ENCODE measurements at regions not wholly inside any gene's neighbourhood (a gene's known extent, or its start where the extent isn't known, plus 50 kb on each side); places are given as distances from the start of the nearest gene placed in this dataset.

DNA sequence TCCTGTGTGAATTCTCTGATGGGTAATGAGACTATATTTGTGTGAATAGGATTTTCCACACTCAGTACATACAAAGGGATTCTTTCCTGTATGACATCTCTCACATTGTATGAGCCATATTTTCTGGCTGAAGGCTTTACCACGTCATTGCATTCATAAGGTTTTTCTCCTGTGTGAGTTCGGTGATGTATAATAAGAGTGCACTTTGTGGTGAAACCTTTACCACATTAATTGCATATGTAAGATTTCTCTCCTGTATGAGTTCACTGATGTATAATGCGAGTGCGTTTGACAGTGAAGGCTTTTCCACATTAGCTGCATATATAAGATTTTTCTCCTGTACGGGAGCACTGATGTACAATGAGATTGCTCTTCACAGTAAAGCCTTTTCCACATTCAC, 455.4 kb upstream of the CNTN5 start:
- DNase-seq (ENCODE audit: low read depth) = no peak
- no peak overlapping the region for H3K4me3 ChIP-seq (ENCODE audit: low read depth, low read length)
- TF ChIP-seq CTCF (IDR thresholded peaks at IDR 0.05; ENCODE audit: control insufficient read depth, extremely low read depth, insufficient read depth) = no peak

GRCh38 chr11:98566978-98567377, 453.8 kb upstream of the CNTN5 start:
- no peak overlapping the region for H3K4me3 ChIP-seq (ENCODE audit: low read depth, low read length)
- no peak for DNase-seq (ENCODE audit: low read depth)
- no peak for TF ChIP-seq CTCF (IDR thresholded peaks at IDR 0.05; ENCODE audit: control insufficient read depth, extremely low read depth, insufficient read depth)

DNA sequence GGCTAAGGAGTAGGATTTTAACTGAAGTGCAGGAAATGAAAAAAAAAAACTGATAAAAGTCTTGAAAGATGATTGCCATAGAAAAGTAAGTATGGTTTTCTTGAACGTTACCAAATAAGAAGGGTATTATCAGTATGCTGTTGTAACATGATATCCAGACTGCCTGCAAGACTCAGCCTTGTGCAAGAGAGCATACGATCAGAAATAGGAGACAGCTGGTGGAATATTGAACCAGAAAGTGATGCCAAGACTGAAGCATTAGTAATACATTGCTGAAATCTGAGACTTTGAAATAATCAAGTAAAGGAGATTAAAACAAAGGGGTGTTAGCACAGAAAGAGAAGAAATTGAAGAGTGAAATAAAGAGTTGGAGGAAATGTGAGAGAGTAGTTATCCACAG, 452.7 kb upstream of the CNTN5 start:
- no peak for DNase-seq (ENCODE audit: low read depth)
- TF ChIP-seq CTCF (IDR thresholded peaks at IDR 0.05; ENCODE audit: control insufficient read depth, extremely low read depth, insufficient read depth) = no peak
- no peak overlapping the region for H3K4me3 ChIP-seq (ENCODE audit: low read depth, low read length)

DNA sequence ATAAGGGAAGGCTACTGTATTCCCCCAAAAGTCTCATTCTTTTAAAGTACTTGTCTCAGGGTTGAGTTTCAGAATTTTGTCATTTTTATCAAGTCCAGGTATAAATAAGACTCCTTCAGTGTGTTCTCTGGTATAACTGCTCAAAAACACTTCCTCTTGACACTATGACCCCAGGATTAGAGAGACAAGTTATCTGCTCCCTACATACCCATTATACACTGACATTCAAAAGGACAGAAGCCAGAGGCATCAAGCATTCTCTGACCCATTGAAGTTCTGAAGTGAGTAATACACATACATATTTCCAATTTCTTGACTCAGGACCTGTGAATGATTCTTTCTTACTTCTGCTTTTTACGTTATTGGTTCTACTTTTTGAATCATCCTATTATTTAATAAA, 447.8 kb upstream of the CNTN5 start:
- no peak for DNase-seq (ENCODE audit: low read depth)
- H3K4me3 ChIP-seq (ENCODE audit: low read depth, low read length) = no peak overlapping the region
- no peak for TF ChIP-seq CTCF (IDR thresholded peaks at IDR 0.05; ENCODE audit: control insufficient read depth, extremely low read depth, insufficient read depth)

DNA sequence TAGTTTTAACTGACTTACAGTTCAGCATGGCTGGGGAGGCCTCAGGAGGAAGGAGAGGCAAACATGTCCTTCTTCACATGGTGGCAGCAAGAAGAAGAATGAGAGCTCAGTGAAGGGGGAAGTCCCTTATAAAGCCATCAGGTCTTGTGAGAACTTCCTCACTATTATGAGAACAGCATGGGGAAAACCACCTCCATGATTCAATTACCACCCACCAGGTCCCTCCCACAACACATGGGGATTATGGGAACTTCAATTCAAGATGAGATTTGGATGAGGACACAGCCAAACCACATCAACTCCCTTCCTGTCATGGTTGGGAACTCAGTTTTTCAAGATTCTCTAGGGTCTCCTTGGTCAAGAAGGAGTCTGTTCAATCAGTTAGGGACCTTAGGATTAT, 432.9 kb upstream of the CNTN5 start:
- H3K4me3 ChIP-seq (ENCODE audit: low read depth, low read length) = no peak overlapping the region
- no peak for TF ChIP-seq CTCF (IDR thresholded peaks at IDR 0.05; ENCODE audit: control insufficient read depth, extremely low read depth, insufficient read depth)
- DNase-seq (ENCODE audit: low read depth) = no peak

DNA sequence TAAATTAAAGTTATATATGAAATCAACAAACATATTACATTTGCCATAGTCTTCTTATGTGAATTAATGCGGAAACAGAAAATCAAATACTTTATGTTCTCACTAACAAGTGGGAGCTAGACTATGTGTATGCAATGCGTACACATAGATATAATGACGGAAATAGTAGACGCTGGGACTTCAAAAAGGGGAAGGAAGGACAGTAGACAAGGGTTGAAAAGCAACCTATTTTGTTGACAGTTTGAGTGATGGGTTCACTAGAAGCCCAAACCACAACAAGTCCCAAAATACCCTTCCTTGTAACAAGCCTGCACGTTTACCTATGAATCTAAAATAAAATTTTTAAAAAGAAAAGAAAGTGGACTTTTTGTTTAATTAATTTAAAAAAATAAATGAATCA, 430.8 kb upstream of the CNTN5 start:
- no peak for DNase-seq (ENCODE audit: low read depth)
- TF ChIP-seq CTCF (IDR thresholded peaks at IDR 0.05; ENCODE audit: control insufficient read depth, extremely low read depth, insufficient read depth) = no peak
- no peak overlapping the region for H3K4me3 ChIP-seq (ENCODE audit: low read depth, low read length)

- H3K4me3 ChIP-seq (ENCODE audit: low read depth, low read length) = no peak overlapping the region
- no peak for TF ChIP-seq CTCF (IDR thresholded peaks at IDR 0.05; ENCODE audit: control insufficient read depth, extremely low read depth, insufficient read depth)
- DNase-seq (ENCODE audit: low read depth) = no peak
These were observed 420.6 kb upstream of the CNTN5 start for GRCh38 chr11:98600103-98600502.
